PC-9 (cell line): ENCODE measurements at regions not wholly inside any gene's neighbourhood (a gene's known extent, or its start where the extent isn't known, plus 50 kb on each side); places are given as distances from the start of the nearest gene placed in this dataset.
"Not testable (repeated sequence)": the region's sequence is repeated elsewhere in the genome, so short reads cannot be mapped to it uniquely, and the experiment has no call there.

ENCODE experiments used
- BruUV-seq: library from RNA; stranded (reverse); fragments of 400-500 nt; replicated peaks from 2 replicates; lab custom pipeline; 2021; lab: Mats Ljungman, UMichigan
- CTCF ChIA-PET: fragments of 300-600 bp; sonication (Branson Sonifier 250); formaldehyde crosslinking; loops from one replicate; lab custom pipeline; 2022; ENCODE audit warnings: antibody characterized with exemption; lab: Charles Lee
- POLR2A ChIA-PET: fragments of 300-600 bp; sonication (Branson Sonifier 250); formaldehyde crosslinking; loops from one replicate; lab custom pipeline; 2022; ENCODE audit warnings: antibody characterized with exemption; ENCODE audit not compliant: unreplicated experiment; lab: Charles Lee
- DNase-seq, 2 experiments: peaks; one replicate each; pipeline versions ENCODE4 v3.0.0 to v3.0.0-alpha.2; 2015 to 2022; ENCODE audit warnings: mixed read lengths in 1 of 2
- H2AFZ ChIP-seq: fragments of 200-600 bp; sonication (generic); 2 replicates; pipeline ENCODE4 v1.8.1; 2017; ENCODE audit warnings: antibody characterized with exemption
- H3F3A ChIP-seq: fragments of 200-600 bp; sonication (generic); 2 replicates; pipeline ENCODE4 v1.8.1; 2017; ENCODE audit warnings: antibody characterized with exemption, mild to moderate bottlenecking, low read depth; ENCODE audit not compliant: insufficient read depth
- H3K27ac ChIP-seq: fragments of 200-600 bp; sonication (generic); 2 replicates; pipeline ENCODE4 v1.6.1; 2016; ENCODE audit warnings: mixed run types
- H3K27me3 ChIP-seq: fragments of 200-600 bp; sonication (generic); 2 replicates; pipeline ENCODE4 v1.6.1; 2016; ENCODE audit warnings: low read depth, mixed run types; ENCODE audit not compliant: insufficient read depth
- H3K36me3 ChIP-seq: fragments of 200-600 bp; sonication (generic); 2 replicates; pipeline ENCODE4 v1.6.1; 2016; ENCODE audit warnings: low read depth, mixed run types
- H3K4me1 ChIP-seq: fragments of 200-600 bp; sonication (generic); replicated peaks from 2 replicates; pipeline ENCODE4 v1.6.1; 2016; ENCODE audit warnings: mixed run types; ENCODE audit not compliant: insufficient read depth
- H3K4me2 ChIP-seq: fragments of 200-600 bp; sonication (generic); 2 replicates; pipeline ENCODE4 v1.6.1; 2017; ENCODE audit warnings: mixed run types
- H3K4me3 ChIP-seq: fragments of 200-600 bp; sonication (generic); 2 replicates; pipeline ENCODE4 v1.6.1; 2016; ENCODE audit warnings: mixed run types
- H3K79me2 ChIP-seq: fragments of 200-600 bp; sonication (generic); 2 replicates; pipeline ENCODE4 v1.6.1; 2017; ENCODE audit warnings: low read depth, mixed run types
- H3K9me2 ChIP-seq: fragments of 200-600 bp; sonication (generic); 2 replicates; pipeline ENCODE4 v1.8.1; 2017; ENCODE audit warnings: mild to moderate bottlenecking; ENCODE audit not compliant: insufficient read depth
- H3K9me3 ChIP-seq: fragments of 200-600 bp; sonication (generic); 2 replicates; pipeline ENCODE4 v1.8.1; 2016; ENCODE audit warnings: low read depth; ENCODE audit not compliant: insufficient read depth
- H4K20me1 ChIP-seq: fragments of 200-600 bp; sonication (generic); 2 replicates; pipeline ENCODE4 v1.8.1; 2017; ENCODE audit not compliant: insufficient read depth
- CTCF ChIP-seq: fragments of 200-600 bp; sonication (generic); conservative IDR thresholded peaks from 2 replicates; pipeline ENCODE4 v1.6.1; 2017; ENCODE audit warnings: mixed run types, antibody characterized with exemption, mild to moderate bottlenecking, moderate library complexity
- EZH2 ChIP-seq: fragments of 200-600 bp; sonication (generic); IDR thresholded peaks from 2 replicates; pipeline ENCODE4 v1.8.0; 2017; ENCODE audit warnings: antibody characterized with exemption, low read depth
- intact Hi-C: fragments of 100-400 bp; cut with micrococcal nuclease; formaldehyde crosslinking; loops from one replicate; pipeline ENCODE4 v1.10.0; 2022; ENCODE audit not compliant: unreplicated experiment

- intact Hi-C loops: no loop called here
- H3K9me2 ChIP-seq: no peaks in the 10 kb centered on the region
- no peaks in the 10 kb centered on the region for H3K79me2 ChIP-seq
- no peak for DNase-seq
- H3K4me3 ChIP-seq: no peak overlapping the region
- peaks cover 5% of the 10 kb centered on the region for H3F3A ChIP-seq
- POLR2A ChIA-PET: no interaction called here
- no TSS peak for BruUV-seq
- no peaks in the 10 kb centered on the region for H3K27me3 ChIP-seq
- no peak overlapping the region for H2AFZ ChIP-seq
- no peak overlapping the region for H3K27ac ChIP-seq
- H3K4me1 ChIP-seq: peaks cover 10% of the 10 kb centered on the region
- CTCF ChIA-PET: interaction anchor here (0.6 kb wide), 1 partner anchor 62 kb away, joined by 4 read pairs; the partner anchor contains the start of gene CDK6
- no peak overlapping the region for H3K4me2 ChIP-seq
- no peaks in the 10 kb centered on the region for H4K20me1 ChIP-seq
- H3K36me3 ChIP-seq: no peaks in the 10 kb centered on the region
- TF ChIP-seq EZH2 (no peak), CTCF (no peak)
- H3K9me3 ChIP-seq: peaks cover 7% of the 10 kb centered on the region; the same call in 1 of the 2 replicates
These were observed 62.4 kb upstream of the CDK6 start for GRCh38 chr7:92898798-92899197.

- H3K79me2 ChIP-seq, H3K27me3 ChIP-seq, H3F3A ChIP-seq, DNase-seq, H3K9me2 ChIP-seq, H3K36me3 ChIP-seq, CTCF ChIA-PET, H3K4me3 ChIP-seq, H3K27ac ChIP-seq, BruUV-seq, H3K4me2 ChIP-seq, H3K9me3 ChIP-seq, POLR2A ChIA-PET, H3K4me1 ChIP-seq, H2AFZ ChIP-seq, H4K20me1 ChIP-seq, intact Hi-C loops: not testable (repeated sequence)
These were observed 58.5 kb upstream of the CDK6 start for GRCh38 chr7:92894857-92895256.

GRCh38 chr7:92889081-92889480 is 52.7 kb upstream of the CDK6 start:
- BruUV-seq: no TSS peak
- ChIA-PET POLR2A (no interaction called here), CTCF (no interaction called here)

More at GRCh38 chr7:92889081-92889480, 52.7 kb upstream of the CDK6 start:
- no peak overlapping the region for H3K4me3 ChIP-seq
- no peaks in the 10 kb centered on the region for H3K9me3 ChIP-seq
- no peaks in the 10 kb centered on the region for H3K9me2 ChIP-seq
- no peaks in the 10 kb centered on the region for H3K79me2 ChIP-seq
- no peaks in the 10 kb centered on the region for H3F3A ChIP-seq
- intact Hi-C loops: no loop called here
- no peak overlapping the region for H2AFZ ChIP-seq
- no peaks in the 10 kb centered on the region for H3K4me1 ChIP-seq
- no peak overlapping the region for H3K4me2 ChIP-seq
- no peaks in the 10 kb centered on the region for H3K27me3 ChIP-seq
- H3K36me3 ChIP-seq: no peaks in the 10 kb centered on the region
- no peaks in the 10 kb centered on the region for H4K20me1 ChIP-seq
- DNase-seq: no peak
- H3K27ac ChIP-seq: no peak overlapping the region
- no peak for TF ChIP-seq CTCF
- TF ChIP-seq EZH2: no peak
